Epidermal melanocyte (primary cell): ENCODE measurements at regions not wholly inside any gene's neighbourhood (a gene's known extent, or its start where the extent isn't known, plus 50 kb on each side); places are given as distances from the start of the nearest gene placed in this dataset.

Experiments used
- DNase-seq: peaks from one replicate; pipeline ENCODE4 v3.0.0; 2011; ENCODE audit warnings: low spot score; ENCODE audit not compliant: insufficient read length

DNA sequence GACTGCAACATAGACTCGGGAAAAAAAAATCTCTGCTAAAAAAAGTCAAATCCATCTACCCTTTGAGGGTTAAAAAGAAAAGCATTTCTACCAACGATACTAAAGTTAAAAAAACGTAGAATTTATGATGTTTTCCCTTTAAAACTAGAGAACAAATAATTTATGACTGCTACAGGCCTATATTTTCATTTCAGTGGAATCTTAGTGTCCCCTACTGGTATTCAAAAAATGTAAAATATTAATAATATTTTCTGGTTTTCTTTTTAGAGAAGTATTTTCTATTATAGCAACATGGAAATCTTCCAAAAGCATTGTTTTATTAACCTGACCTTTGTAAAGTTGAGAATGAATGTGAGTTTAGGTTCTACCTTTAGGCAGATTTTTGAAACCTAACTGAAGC is 1582.2 kb downstream of the MRPL39 start:
- DNase-seq: no peak

GRCh38 chr21:24023936-24024335 is 1583.3 kb downstream of the MRPL39 start:
- DNase-seq: no peak

GRCh38 chr21:24023402-24023801 is 1583.9 kb downstream of the MRPL39 start:
- no peak for DNase-seq

GRCh38 chr21:24014381-24014780 is 1592.9 kb downstream of the MRPL39 start:
- no peak for DNase-seq

GRCh38 chr21:24011087-24011486 is 1596.2 kb downstream of the MRPL39 start:
- no peak for DNase-seq

DNA sequence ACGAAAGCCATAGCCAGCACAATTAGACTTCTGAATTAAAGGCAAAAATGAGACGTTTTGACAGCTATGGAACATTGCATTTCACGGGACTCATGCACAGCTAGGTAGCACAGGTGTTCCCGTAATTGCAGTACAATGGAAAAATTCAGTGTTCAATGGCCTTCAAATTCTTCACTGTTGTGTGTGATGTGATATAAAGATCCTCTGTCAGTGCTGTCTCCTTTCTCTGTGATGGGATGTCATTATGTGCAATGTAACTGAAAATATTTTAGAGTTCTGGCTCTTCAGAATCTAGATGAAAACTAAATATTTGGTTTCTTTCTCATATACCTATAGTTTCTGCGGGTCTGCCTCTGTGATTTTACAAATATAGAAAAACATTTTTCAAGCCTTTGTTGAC is 1599.7 kb downstream of the MRPL39 start:
- DNase-seq: no peak

GRCh38 chr21:23986987-23987386 is 1620.3 kb downstream of the MRPL39 start:
- DNase-seq: no peak

DNA sequence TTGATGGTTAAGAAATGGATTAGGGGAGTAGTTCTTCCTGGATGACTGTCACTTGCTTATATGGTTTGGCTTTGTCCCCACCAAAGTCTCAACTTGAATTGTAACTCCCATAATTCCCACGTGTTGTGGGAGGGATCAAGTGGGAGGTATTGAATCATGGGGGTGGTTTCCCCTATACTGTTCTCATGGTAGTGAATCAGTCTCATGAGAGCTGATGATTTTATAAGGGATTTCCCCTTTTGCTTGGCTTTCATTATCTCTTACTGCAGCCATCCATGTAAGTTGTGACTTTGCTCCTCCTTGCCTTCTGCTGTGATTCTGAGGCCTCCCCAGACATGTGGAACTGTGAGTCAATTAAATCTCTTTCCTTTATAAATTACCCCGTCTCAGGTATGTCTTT is 1621.1 kb downstream of the MRPL39 start:
- no peak for DNase-seq

DNA sequence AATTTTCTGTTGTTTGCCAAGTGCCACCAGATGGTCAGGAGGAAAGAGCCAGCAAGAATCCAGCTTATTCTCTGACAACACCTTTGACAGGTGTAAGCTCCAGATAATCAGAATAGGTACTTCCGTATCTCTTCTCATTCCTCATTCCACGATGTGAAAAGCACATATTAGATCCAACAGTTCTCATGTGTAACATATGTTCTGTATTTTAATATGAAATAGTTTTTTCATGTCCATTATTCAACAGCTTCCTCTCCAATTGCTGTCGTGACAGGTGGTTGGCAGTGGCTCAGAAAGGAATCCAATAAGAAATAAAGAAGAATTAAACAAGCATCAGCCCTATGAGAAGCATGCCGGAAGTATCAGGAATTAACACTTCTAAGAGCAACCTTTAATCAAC is 1624.7 kb downstream of the MRPL39 start:
- DNase-seq: no peak

DNA sequence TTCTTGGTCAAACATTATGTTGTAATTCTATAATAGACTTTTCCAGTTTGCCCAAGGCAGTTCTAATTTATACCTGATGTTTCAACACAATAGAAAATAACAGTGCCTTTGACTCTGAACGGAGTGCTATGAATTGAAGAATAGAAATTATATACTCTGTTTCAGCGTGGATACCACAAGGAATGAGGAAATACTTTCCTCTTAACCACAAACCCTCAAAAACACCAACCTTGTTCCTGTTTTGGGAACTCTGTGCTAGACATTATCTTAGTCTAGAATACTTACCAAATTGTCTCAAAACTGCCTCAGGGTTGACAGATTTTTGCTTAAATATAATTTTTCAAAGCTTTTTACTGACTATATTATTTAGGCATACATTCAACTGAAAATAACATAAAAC is 1629.3 kb downstream of the MRPL39 start:
- DNase-seq: no peak

DNA sequence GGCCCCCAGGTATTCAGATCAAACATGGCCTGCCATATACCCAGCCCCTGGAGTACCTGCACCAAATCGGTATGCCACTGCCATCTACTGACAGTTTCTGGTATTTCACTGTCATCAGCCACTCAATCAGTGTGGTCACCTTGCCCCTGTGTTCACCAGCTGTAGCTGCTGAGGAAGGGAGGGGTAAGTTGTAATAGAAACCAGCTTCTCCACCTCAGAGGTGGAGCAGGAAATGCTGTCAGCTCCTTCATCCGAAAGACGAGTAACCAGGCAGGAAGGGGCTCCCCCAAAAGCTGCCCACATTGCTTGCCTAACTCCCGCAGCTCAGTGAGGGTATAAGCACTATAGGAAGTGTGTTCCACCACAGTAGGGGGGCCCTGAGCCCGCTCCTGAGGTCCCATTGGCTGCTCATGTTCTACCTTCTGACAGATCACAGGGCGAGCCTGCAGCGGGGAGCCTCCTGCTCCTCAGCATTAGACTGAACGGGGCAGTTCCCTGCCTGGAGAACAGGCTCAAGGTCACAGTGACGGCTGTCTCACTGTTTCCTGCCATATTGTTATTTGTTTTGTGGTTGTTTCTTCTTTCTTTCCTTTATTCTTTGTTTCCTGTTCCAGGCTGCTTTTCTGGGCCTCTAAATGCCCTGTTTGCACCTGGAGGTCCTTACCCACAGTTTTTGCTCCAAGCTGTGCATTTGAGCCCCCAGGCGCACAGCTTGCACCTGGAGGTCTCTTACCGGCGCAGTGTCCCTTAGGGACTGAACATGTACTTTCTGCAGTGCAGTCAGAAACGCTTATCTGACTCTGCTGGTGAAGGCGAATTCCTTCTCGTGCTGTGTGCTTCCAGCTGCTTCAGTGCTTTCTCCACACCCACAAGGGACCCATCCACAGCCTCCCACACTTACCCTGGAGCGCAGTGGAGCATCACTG is 1638.3 kb downstream of the MRPL39 start:
- DNase-seq: no peak

GRCh38 chr21:23968008-23968407 is 1639.3 kb downstream of the MRPL39 start:
- no peak for DNase-seq

- DNase-seq: no peak
Measured at GRCh38 chr21:23963454-23963853, 1643.8 kb downstream of the MRPL39 start.

- no peak for DNase-seq
Measured at GRCh38 chr21:23960769-23961168, 1646.5 kb downstream of the MRPL39 start.

DNA sequence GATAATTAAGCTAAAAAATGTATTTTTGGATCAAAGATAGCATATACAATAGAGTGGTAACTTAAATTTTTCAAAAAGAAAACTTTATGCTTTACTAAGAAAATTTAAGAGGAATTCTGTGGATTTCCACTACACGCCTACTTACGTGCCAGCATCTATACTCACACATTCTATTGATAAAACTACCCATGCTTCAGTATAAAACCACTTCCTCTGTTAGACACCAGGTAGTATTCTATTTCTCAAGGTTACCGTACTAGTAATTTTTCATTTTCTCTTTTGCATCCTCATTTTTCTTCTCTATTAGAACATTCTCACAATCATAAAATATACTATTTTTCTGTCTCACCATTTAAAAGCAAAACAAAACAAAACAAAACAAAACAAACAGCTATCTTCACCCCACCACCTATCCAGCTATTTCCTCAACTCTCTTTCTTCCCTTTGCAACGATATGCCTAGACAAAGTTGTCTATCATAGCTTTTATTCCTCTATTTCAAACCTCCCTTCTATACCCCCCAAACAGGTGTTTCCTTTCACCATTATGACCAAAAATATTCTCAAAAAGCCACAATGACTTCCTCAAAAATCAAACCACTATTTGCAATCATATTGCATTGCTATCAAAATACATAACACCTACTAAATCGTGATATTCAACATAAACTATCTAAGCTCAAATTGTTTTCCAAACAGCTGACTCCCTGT is 1652.0 kb downstream of the MRPL39 start:
- no peak for DNase-seq

- no peak for DNase-seq
Measured at GRCh38 chr21:23952269-23952668, 1655.0 kb downstream of the MRPL39 start.

GRCh38 chr21:23951251-23951650 is 1656.0 kb downstream of the MRPL39 start:
- no peak for DNase-seq

- no peak for DNase-seq
Measured at GRCh38 chr21:23950344-23950743, 1656.9 kb downstream of the MRPL39 start.

- DNase-seq: no peak
Measured at GRCh38 chr21:23949493-23949892, 1657.8 kb downstream of the MRPL39 start.

DNA sequence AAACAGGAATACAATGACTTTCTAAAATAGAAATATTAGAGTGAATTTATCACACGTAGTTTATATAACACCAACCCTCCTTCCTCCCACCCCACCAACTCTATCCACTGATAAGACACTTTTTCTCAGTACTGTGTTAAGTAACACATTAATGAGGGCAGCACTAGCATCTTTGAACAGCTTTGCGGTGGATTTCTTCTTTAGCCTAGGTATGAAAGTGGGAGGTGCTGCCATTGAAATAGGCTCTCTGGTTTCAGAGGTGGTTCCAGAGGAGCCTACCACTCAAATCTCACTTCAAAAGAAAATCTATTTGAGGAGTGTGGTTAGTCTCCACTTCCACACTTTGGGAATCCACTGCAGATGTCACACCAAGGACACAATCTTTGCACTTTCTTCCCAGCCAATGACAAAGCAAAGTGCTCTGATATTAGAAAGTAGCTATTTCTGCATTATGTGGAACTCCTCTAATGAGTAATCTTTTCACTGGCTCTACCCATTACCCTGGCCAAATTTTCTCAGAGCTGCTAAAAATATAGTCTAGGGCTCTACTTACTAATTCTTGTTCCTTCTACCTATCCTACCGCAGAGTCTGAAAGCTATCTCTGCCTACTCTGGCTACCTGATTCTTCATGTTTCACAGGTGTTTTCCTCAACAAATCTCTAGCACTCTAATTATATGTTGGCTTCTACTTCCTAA is 1667.8 kb downstream of the MRPL39 start:
- DNase-seq: no peak

DNA sequence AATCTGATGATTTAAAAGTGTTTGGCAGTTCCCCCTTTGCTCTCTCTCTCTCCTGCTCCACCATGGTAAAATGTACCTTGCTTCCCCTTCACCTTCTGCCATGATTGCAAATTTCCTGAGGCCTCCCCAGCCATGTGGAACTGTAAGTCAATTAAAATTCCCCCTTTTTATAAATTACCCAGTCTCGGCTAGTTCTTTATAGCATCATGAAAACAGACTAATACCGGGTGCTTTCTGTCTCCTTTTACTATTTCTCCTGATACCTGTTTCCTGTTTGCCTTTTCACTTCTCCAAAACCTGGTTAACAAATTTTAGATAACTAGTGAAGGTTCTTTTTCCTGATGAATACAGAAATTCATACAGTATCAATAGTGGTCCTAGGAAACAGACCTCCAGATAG is 1670.3 kb downstream of the MRPL39 start:
- no peak for DNase-seq

DNA sequence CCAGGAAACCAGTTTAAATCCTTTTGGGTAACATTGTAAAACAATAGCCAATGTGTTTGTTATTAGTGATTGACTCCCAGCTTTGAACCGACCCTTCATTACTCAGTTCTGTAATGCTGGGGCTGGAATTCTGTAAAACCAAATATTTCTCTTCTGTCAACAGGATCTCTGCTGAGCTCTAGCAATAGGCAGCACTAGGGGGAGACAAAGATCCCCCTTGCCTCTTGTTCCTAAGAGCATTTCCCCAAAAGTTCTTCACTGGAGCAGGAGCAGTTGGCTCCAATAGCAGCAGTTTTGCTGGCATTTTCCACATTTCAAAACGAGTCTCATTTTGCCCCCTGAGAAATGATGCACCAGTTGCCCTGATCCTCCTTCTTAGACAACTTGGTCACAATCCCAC is 1671.1 kb downstream of the MRPL39 start:
- no peak for DNase-seq
